ENCODE measurements at regions not wholly inside any gene's neighbourhood (a gene's known extent, or its start where the extent isn't known, plus 50 kb on each side); places are given as distances from the start of the nearest gene placed in this dataset.

DNA sequence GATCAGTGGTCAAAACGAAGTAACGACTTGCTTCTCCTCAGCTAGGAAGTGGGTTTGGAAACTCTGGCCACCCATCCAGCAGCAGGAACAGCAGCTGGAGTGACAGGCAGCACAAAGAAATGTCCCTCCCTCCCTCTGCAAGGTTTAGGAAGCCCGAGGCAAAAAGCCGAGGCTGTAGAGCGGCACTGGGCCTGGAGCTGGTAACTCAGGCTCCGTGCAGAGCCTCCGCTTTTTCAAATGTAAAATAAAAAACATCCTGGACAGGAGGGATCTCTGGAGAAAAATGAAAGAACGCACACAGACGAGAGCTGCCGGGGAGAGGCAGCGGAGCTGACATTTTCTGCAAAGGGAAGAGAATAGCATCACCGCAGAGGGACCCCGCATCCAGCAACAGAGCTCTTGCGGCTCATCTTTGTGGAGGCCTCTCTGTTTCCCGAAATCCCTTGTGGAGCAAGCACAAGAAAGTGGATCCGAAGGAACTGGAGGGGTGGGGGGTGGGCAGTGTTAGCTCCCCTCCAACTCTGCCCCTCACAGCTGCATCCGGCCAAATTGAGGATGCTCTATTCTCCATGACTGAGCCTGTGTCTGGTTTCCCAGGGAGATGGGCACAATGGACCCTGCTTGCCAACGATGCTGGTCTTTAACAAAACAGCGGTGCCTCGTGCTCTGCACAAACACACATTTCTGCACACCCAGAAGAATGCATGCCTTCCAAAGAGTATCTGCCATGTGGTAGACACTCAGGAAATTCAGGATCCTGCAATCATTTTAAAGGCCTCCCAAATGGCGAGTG is 335.5 kb upstream of the ZFHX3 start:
- no peak for TF ChIP-seq POLR2AphosphoS5 (IDR thresholded peaks at IDR 0.05; ENCODE audit: low read depth, low read length)
- TF ChIP-seq POLR2A (IDR thresholded peaks at IDR 0.05; ENCODE audit: low read depth, low read length): no peak
- TF ChIP-seq TAF1 (IDR thresholded peaks at IDR 0.05; ENCODE audit: borderline replicate concordance, low read depth, low read length): no peak
